ENCODE measurements at regions not wholly inside any gene's neighbourhood (a gene's known extent, or its start where the extent isn't known, plus 50 kb on each side); places are given as distances from the start of the nearest gene placed in this dataset.

DNA sequence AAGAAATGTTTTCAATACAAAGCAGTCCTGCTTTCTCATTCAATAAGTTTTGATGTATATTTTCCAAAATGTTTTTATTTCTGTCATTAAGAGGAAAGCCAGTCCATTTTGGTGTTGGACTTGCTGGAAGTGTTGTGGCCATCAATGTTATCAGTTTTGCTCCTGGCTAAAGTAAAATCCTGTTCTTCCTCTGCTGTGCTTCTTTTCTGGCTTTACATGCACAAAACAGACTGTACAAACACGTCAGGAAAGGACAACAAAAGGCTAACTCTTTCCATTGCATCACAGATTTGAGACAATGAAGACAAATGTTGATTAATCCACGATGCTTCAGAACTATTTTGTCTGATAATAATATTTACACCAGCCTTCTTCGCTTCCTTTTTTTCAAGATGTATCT lies 735.4 kb downstream of the LTN1 start:
- peaks cover 0 to 4% of the 10 kb centered on the region in 2 donors for H3K9me3 Mint-ChIP-seq
- no peaks in the 10 kb centered on the region for H3K36me3 Mint-ChIP-seq
- no peak for ATAC-seq
- DNase-seq (ENCODE audit: low spot score in 2 of 2): no peak
- no peak overlapping the region for H3K27ac Mint-ChIP-seq

DNA sequence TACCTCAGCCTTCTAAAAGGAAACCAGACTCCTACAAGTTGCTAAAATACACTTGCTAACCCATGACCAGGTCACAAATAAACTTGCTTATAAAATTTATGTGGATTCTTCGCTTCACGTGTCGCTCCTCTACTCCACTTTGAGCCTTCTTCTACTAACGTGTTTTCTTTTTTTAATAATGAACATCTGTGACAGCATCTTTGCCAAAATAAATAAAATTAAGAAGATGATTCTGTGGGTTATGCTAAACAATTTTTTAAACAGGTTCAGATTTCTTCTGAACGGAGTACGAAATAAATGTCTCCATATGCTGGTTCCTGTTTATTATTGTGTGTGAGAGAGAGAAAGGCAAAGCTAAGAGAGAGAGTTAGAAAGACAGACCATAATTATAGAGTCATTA lies 735.8 kb downstream of the LTN1 start:
- Mint-ChIP-seq H3K36me3 (no peaks in the 10 kb centered on the region), H3K27ac (no peak overlapping the region), H3K9me3 (peaks cover 0 to 4% of the 10 kb centered on the region in 2 donors)
- DNase-seq (ENCODE audit: low spot score in 2 of 2): no peak
- no peak for ATAC-seq

DNA sequence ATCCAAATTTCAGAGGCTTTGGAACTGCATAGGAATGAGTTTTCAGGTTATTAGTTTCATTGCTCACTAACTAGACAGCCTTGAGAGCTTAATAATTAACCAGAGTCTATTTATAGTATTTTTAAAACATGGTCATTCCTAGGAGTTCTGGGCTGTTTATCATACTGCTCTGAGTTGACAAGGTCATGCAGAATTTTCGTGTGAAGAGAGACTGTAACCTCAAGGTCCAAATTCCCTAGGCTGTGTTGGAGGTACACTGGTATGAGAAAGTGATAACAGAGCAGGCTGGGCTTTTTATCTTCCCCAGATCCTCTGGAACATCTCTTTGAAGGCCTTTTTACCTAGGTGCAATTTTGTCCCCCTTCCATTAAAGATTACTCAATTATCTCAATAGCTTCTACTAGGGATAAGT lies 736.3 kb downstream of the LTN1 start:
- no peak overlapping the region for H3K27ac Mint-ChIP-seq
- peaks cover 0 to 4% of the 10 kb centered on the region in 2 donors for H3K9me3 Mint-ChIP-seq
- DNase-seq (ENCODE audit: low spot score in 2 of 2) (no peak), ATAC-seq (no peak)
- no peaks in the 10 kb centered on the region for H3K36me3 Mint-ChIP-seq

DNA sequence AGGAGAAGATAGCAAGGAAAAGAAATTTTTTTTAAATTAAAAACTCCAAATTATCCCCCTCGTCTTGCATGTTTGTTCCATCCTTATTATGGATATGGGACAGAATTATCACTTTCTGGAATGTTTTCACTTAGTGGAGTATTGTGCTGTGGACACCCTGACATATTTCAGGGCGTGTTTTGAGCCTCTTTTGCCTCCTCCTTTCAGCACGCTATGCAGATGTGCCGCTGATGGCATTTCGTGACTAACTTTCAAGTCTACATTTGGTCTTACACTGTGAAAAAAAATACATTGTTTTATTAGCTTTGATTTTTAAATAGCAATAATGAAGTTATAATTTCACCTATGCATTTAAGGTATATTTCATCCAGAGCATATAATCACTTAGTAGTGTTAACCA lies 738.7 kb downstream of the LTN1 start:
- Mint-ChIP-seq H3K9me3 (no peaks in the 10 kb centered on the region), H3K27ac (no peak overlapping the region), H3K36me3 (no peaks in the 10 kb centered on the region)
- ATAC-seq (no peak), DNase-seq (ENCODE audit: low spot score in 2 of 2) (no peak)

DNA sequence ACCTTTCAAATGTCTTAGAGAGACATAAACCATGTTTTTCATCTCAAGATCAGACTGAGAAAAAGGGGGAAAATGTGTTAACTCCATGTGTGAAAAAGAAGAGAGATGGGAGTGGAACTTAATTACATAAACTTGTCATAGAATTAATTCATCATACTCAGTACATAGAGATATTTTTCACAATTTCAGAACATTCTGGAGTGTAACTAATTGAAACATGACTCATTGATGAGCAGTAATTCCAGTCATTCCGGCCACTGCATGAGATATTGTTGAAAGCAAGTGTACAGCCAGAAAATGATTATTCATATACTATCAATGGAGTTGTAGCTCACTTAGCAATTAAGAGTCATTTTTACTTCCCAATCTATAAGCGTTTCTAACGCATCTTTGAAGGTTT lies 739.3 kb downstream of the LTN1 start:
- Mint-ChIP-seq H3K9me3 (no peaks in the 10 kb centered on the region), H3K27ac (no peak overlapping the region), H3K36me3 (no peaks in the 10 kb centered on the region)
- no peak for DNase-seq (ENCODE audit: low spot score in 2 of 2)
- no peak for ATAC-seq

DNA sequence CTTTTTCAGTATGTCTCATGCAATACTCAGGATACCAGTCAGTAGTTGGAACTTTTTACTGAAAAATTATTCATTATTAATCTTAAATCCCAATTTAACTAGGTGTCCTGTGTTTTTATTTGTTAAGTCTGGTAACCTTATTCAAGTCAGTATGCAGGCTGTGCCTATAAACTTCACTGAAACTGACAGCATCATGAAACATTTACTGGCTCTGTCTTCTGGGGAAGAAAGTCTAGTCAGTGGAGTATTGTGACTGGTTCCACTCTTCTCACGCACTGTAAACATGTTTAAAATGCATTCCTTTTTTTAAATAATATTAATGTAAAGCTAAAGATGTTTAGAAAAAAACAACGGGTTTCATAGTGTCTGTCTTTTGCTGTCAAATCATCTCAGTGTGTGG lies 739.7 kb downstream of the LTN1 start:
- Mint-ChIP-seq H3K36me3 (no peaks in the 10 kb centered on the region), H3K9me3 (no peaks in the 10 kb centered on the region), H3K27ac (no peak overlapping the region)
- ATAC-seq (no peak), DNase-seq (ENCODE audit: low spot score in 2 of 2) (no peak)

DNA sequence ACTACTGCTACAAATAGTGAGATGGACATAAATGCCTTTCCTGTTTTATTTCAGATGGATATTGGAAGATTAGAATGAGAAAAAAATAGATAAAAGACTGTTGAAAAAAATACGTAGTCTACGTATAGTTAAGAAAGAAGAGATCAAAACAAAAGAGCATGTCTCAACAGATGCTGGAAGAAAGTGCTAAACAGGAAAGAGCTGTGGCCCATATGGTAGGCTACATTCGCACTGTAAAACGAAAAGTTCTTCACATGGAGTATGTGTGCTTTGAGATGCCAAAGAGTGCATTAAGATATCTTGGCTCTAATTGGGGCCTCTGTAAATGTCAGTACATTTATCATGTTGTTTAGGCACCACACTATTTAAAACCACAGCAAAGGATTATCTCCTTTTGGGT lies 741.7 kb downstream of the LTN1 start:
- Mint-ChIP-seq H3K36me3 (no peaks in the 10 kb centered on the region), H3K27ac (no peak overlapping the region)
- ATAC-seq: no peak

DNA sequence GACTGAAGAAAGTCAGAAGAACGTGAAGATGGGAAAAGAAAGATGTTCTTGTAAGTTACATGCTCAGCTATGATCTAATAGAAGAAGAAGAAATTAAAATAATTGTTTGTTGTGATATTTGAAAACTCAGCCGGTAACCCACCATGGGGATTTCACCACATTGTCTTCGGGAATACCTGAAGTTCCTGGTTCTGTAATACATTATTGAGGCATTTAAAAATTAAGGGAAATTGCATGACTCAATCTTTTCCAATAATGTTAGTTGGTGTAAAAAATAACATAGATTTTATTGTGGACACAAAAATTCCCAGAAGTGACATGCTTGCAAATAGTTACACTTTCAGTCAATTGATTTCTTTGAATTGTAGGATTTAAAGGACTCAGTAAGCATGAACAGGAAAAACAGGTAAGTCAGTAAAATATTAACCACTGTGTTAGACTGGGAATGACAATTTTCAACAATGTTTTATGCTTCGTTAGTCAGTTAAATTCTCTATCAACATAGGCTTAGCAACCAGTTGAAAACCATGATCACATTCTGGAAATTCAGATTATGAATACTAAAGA lies 745.1 kb downstream of the LTN1 start:
- H3K27ac Mint-ChIP-seq: no peak overlapping the region
- H3K36me3 Mint-ChIP-seq: no peaks in the 10 kb centered on the region
- ATAC-seq (no peak), DNase-seq (ENCODE audit: low spot score in 2 of 2) (no peak)
- H3K9me3 Mint-ChIP-seq: no peaks in the 10 kb centered on the region

More for the DNA sequence above, 741.7 kb downstream of the LTN1 start:
- no peaks in the 10 kb centered on the region for H3K9me3 Mint-ChIP-seq
- no peak for DNase-seq (ENCODE audit: low spot score in 2 of 2)

DNA sequence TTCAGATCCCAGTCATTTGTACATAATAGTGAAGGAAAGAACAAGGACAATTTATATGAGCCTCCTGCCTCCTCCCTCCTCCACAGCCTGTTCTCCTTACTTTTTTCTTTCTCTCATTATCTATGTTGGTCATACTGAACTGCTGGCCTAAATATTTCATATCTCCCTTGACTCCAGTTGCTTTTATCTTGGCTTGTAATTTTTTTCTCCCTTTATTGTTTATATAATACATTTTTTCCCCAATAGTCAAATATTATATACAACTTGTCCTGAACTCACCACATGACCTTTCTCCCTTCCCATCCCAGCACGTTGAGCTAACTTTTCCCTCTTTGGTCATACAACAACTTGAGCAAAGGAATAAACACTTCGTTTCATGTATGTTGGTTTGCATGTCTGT lies 752.1 kb downstream of the LTN1 start:
- ATAC-seq (no peak), DNase-seq (ENCODE audit: low spot score in 2 of 2) (no peak)
- Mint-ChIP-seq H3K36me3 (no peaks in the 10 kb centered on the region), H3K9me3 (no peaks in the 10 kb centered on the region), H3K27ac (no peak overlapping the region)

DNA sequence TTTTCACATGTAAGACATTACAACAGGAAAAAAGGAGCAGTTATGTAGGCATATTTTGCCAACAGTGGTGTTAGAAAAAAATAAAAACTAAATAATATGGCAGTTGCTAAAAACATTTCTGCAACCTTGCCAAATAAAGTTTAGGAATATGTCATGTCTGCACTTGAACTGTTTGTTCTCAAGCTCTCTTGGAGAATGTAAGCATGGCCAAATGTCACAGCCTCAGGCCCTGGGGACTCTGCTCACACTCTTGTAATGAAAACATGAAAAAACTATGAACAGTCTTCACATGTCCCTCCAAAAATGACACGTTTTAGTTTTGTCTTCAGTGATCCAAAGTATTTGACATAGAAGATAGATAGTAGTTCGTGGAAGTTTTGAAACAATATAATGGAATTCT lies 753.3 kb downstream of the LTN1 start:
- H3K36me3 Mint-ChIP-seq: no peaks in the 10 kb centered on the region
- ATAC-seq (no peak), DNase-seq (ENCODE audit: low spot score in 2 of 2) (no peak)
- H3K9me3 Mint-ChIP-seq: no peaks in the 10 kb centered on the region
- H3K27ac Mint-ChIP-seq: no peak overlapping the region

DNA sequence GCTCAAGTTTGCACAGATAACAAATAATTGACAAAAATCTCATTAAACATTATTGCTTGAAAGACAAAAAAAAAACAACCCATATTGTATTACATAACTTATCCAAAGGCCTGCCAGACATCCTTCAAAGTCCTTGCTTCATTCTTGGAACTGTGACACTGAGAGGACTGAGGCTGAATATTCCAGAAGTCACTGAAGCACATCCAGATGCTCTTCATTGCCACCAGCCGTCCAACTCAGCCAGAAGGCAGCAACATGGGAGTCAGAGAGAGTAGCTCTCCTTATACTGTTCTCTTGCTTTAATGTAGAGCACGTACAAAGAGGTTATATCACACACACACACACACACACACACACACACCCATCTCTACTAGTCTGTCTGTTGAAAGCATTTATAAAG lies 755.0 kb downstream of the LTN1 start:
- DNase-seq (ENCODE audit: low spot score in 2 of 2) (no peak), ATAC-seq (no peak)
- Mint-ChIP-seq H3K9me3 (no peaks in the 10 kb centered on the region), H3K27ac (no peak overlapping the region), H3K36me3 (no peaks in the 10 kb centered on the region)

DNA sequence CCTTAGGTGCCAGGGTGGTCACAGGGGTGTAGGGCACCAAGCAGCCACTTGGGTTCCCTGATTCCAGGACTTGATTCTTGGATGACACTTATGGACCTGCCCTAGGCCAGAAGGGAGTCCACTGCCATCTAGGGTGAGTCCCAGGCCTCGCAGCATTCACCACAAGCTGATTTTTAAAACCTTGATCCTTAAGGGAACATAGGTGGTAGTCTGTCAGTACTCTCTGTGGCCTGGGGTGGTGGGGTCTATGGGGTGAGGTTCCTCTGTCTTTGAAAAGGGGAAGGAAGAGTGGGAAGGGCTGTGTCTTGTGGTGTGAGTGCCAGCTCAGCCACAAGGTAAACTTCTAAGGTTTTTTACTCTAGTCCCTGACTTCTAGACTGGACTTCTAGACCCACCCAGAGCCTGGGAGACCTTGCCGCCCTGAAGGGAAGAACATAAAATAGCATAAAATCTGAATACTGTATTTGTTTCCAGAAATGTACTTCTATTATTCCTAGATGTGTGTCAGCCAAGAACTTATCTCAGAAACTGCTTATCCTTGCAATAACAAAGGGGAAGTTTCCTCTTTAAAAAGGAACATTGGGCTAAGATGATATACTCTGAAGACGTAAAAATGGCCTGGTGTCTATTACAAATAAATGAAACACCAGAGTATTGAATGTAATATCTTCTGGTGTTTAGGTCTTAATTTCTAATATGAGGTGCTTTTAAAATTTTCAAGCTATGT lies 757.3 kb downstream of the LTN1 start:
- H3K9me3 Mint-ChIP-seq: no peaks in the 10 kb centered on the region
- H3K27ac Mint-ChIP-seq: no peak overlapping the region
- no peaks in the 10 kb centered on the region for H3K36me3 Mint-ChIP-seq
- DNase-seq (ENCODE audit: low spot score in 2 of 2) (no peak), ATAC-seq (no peak)

DNA sequence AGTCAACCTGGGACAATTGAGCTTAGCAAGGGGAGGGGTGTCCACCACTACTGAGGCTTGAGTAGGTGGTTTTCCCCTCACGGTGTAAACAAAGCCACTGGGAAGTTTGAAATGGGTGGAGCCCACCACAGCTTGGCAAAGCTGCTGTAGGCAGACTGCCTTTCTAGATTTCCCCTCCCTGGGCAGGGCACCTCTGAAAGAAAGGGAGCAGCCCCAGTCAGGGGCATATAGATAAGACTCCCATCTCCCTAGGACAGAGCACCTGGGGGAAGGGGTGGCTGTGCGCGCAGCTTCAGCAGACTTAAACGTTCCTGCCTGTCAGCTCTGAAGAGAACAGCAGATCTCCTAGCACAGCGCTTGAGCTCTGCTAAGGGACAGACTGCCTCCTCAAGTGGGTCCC lies 758.4 kb downstream of the LTN1 start:
- DNase-seq (ENCODE audit: low spot score in 2 of 2) (no peak), ATAC-seq (no peak)
- H3K9me3 Mint-ChIP-seq: no peaks in the 10 kb centered on the region
- no peak overlapping the region for H3K27ac Mint-ChIP-seq
- no peaks in the 10 kb centered on the region for H3K36me3 Mint-ChIP-seq

DNA sequence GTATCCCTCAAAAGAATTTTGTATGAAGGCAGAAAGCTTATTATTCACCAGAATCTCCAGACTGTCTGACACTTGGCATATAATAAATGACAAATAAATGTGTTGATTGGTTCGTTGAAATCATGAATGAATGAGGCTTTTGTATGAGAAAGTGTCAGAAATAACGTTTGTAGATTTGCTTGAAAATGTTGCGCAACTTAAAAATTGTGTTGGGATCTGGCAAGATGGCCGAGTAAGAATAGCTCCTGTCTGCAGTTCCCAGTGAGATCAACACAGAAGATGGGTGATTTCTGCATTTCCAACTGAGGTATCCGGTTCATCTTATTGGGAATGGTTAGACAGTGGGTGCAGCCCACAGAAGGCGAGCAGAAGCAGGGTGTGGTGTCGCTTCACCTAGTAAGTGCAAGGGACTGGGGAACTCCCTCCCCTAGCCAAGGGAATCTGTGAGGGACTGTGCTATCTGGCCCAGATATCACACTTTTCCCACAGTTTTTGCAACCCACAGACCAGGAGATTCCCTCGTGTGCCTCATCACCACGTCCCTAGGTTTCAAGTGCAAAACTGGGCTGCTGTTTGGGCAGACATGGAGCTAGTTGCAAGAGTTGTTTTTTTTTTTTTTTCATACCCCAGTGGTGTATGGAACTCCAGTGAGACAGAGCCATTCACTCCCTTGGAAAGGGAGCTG lies 759.0 kb downstream of the LTN1 start:
- DNase-seq (ENCODE audit: low spot score in 2 of 2): no peak
- Mint-ChIP-seq H3K9me3 (no peaks in the 10 kb centered on the region), H3K27ac (no peak overlapping the region), H3K36me3 (no peaks in the 10 kb centered on the region)
- no peak for ATAC-seq

DNA sequence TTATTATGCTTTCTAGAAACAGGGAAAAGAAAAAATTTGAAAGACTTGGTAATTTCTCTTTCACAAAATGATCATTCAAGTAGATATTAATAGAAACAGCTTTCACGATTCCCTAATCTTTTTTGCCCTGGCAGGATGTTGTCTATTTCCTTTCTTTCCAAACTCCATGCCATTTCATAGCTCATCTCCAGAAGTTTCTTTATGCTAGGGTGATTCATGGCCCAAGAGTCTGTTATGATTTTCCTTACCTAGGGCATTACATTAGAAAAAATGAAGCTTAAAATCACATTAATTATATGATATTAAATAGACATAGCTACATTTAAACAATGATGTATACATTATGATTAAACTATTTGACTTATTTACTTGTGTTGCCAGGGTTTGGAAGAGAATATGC lies 762.1 kb downstream of the LTN1 start:
- no peaks in the 10 kb centered on the region for H3K9me3 Mint-ChIP-seq
- no peaks in the 10 kb centered on the region for H3K36me3 Mint-ChIP-seq
- no peak for ATAC-seq
- H3K27ac Mint-ChIP-seq: no peak overlapping the region
- no peak for DNase-seq (ENCODE audit: low spot score in 2 of 2)

DNA sequence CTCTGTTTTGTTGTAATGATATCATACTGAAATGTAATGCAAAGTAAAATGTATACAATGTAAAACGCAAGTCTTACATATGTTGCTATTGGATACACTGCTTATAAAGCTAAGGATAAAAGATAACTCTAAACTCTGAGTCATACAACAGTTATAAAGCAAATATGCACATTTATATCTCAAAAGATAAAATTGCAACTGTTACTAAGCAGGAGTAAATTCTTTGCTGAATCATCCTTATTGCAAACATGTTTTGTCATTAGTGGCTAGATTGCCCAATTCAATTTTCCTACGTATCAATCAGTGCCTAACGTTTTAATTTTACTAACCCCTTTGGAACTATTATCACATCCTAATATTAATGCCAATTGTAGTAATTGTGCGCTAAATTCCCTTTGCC lies 762.9 kb downstream of the LTN1 start:
- H3K9me3 Mint-ChIP-seq: no peaks in the 10 kb centered on the region
- DNase-seq (ENCODE audit: low spot score in 2 of 2) (no peak), ATAC-seq (no peak)
- no peak overlapping the region for H3K27ac Mint-ChIP-seq
- no peaks in the 10 kb centered on the region for H3K36me3 Mint-ChIP-seq

DNA sequence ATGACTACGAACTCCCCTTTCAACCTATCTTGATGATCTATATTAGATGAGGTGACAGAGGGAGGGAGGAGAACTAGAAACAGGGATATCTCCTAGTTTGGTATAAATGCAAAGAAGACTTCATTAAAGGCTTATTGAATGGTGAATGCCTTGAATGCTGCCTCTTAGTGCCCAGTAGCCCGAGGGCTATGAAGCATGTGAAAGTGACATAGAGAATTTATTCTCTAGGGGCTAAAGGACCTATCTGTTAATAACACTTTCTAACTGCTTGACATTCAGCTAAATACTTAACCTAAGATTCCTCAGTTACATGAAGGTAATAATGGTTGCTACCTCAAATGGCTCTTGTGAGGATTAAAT lies 764.1 kb downstream of the LTN1 start:
- DNase-seq (ENCODE audit: low spot score in 2 of 2): no peak
- H3K27ac Mint-ChIP-seq: no peak overlapping the region
- ATAC-seq: no peak
- H3K9me3 Mint-ChIP-seq: no peaks in the 10 kb centered on the region
- H3K36me3 Mint-ChIP-seq: no peaks in the 10 kb centered on the region

All from activated naive CD4-positive, alpha-beta T cell treated with anti-CD3 and anti-CD28 coated beads, Interleukin-2, amount 50 U/mL, for 72 hours (primary cell).